GM12891 (cell line): ENCODE measurements at regions not wholly inside any gene's neighbourhood (a gene's known extent, or its start where the extent isn't known, plus 50 kb on each side); places are given as distances from the start of the nearest gene placed in this dataset.
A peak's percentile ranks its signal among the peaks of the same experiment; 100 is the strongest.

Source experiments
- DNase-seq: peaks from one replicate; pipeline ENCODE4 v3.0.0; 2011; ENCODE audit warnings: low spot score; ENCODE audit not compliant: insufficient read length
- FAIRE-seq: peaks from 2 replicates; lab custom pipeline; 2011; peaks lifted over from hg19 to GRCh38; lab: Jason Lieb, UNC
- PAX5 ChIP-seq: IDR thresholded peaks from 2 replicates; pipeline ENCODE4 v1.6.1; 2011; ENCODE audit warnings: low read length, moderate library complexity, mild to moderate bottlenecking; ENCODE audit not compliant: insufficient read depth, severe bottlenecking
- POLR2A ChIP-seq: IDR thresholded peaks from 2 replicates; pipeline ENCODE4 v1.6.1; 2011; ENCODE audit warnings: low read depth, low read length, control low read depth
- POLR2AphosphoS5 ChIP-seq: IDR thresholded peaks from 2 replicates; pipeline ENCODE4 v1.6.1; 2011; ENCODE audit warnings: low read depth, low read length, control low read depth
- POU2F2 ChIP-seq: IDR thresholded peaks from 2 replicates; pipeline ENCODE4 v1.6.1; 2011; ENCODE audit warnings: low read depth, mild to moderate bottlenecking, control low read depth, low read length, moderate library complexity
- SPI1 ChIP-seq: IDR thresholded peaks from 2 replicates; pipeline ENCODE4 v1.6.1; 2011; ENCODE audit warnings: low read depth, low read length, control low read depth
- TAF1 ChIP-seq: IDR thresholded peaks from 2 replicates; pipeline ENCODE4 v1.6.1; 2011; ENCODE audit warnings: low read depth, low read length, control low read depth

GRCh38 chr12:100675432-100675831, 101.9 kb downstream of the GAS2L3 start:
- DNase-seq = no peak

GRCh38 chr12:100681074-100681473, 107.6 kb downstream of the GAS2L3 start:
- DNase-seq = no peak
- TF ChIP-seq POU2F2 = no peak
- TF ChIP-seq PAX5 = no peak
- no peak for TF ChIP-seq SPI1
- no peak for TF ChIP-seq TAF1
- TF ChIP-seq POLR2A = no peak
- no peak for TF ChIP-seq POLR2AphosphoS5
- no peak for FAIRE-seq

More at GRCh38 chr12:100675432-100675831, 101.9 kb downstream of the GAS2L3 start:
- no peak for FAIRE-seq
- TF ChIP-seq PAX5 = no peak
- TF ChIP-seq POLR2A = no peak
- TF ChIP-seq POLR2AphosphoS5 = no peak

GRCh38 chr12:100682178-100682577, 108.7 kb downstream of the GAS2L3 start:
- DNase-seq (no peak), FAIRE-seq (no peak)
- TF ChIP-seq TAF1 = no peak
- TF ChIP-seq POLR2AphosphoS5 = no peak

GRCh38 chr12:100687686-100688085, 106.9 kb upstream of the ANO4 start:
- TF ChIP-seq POLR2AphosphoS5 = no peak
- no peak for TF ChIP-seq PAX5
- no peak for DNase-seq
- FAIRE-seq = no peak

GRCh38 chr12:100688451-100688864, 106.1 kb upstream of the ANO4 start:
- FAIRE-seq (no peak), DNase-seq (no peak)
- TF ChIP-seq TAF1 (no peak), POLR2A (no peak), SPI1 (no peak), PAX5 (no peak), POU2F2 (no peak), POLR2AphosphoS5 (no peak)

- no peak for DNase-seq
- TF ChIP-seq PAX5 (no peak), POLR2A (no peak), SPI1 (no peak), TAF1 (no peak), POU2F2 (no peak), POLR2AphosphoS5 (no peak)
- no peak for FAIRE-seq
Measured at GRCh38 chr12:100692502-100692901, 102.1 kb upstream of the ANO4 start.

- DNase-seq (no peak), FAIRE-seq (no peak)
- TF ChIP-seq SPI1 = no peak
- TF ChIP-seq POLR2AphosphoS5 = no peak
- TF ChIP-seq POU2F2 = no peak
- no peak for TF ChIP-seq POLR2A
- TF ChIP-seq TAF1 = no peak
- no peak for TF ChIP-seq PAX5
Measured at GRCh38 chr12:100698518-100698917, 96.1 kb upstream of the ANO4 start.

GRCh38 chr12:100699209-100699608, 95.4 kb upstream of the ANO4 start:
- FAIRE-seq (no peak), DNase-seq (no peak)
- TF ChIP-seq POLR2A = no peak
- peak; percentile 77 for TF ChIP-seq SPI1
- TF ChIP-seq PAX5 = no peak
- TF ChIP-seq POLR2AphosphoS5 = no peak
- TF ChIP-seq TAF1 = no peak
- no peak for TF ChIP-seq POU2F2

- FAIRE-seq (no peak), DNase-seq (no peak)
- TF ChIP-seq POLR2A (no peak), PAX5 (no peak), POU2F2 (no peak), POLR2AphosphoS5 (no peak), SPI1 (no peak), TAF1 (no peak)
Measured at GRCh38 chr12:100703337-100703736, 91.2 kb upstream of the ANO4 start.

GRCh38 chr12:100703868-100704267, 90.7 kb upstream of the ANO4 start:
- TF ChIP-seq PAX5 = no peak
- no peak for TF ChIP-seq SPI1
- TF ChIP-seq POLR2AphosphoS5 = no peak
- TF ChIP-seq POU2F2 = no peak
- no peak for TF ChIP-seq POLR2A
- TF ChIP-seq TAF1 = no peak
- DNase-seq (no peak), FAIRE-seq (no peak)

- FAIRE-seq (no peak), DNase-seq (no peak)
- TF ChIP-seq POLR2A (no peak), SPI1 (no peak), POLR2AphosphoS5 (no peak), PAX5 (no peak), TAF1 (no peak), POU2F2 (no peak)
Measured at GRCh38 chr12:100706033-100706432, 88.5 kb upstream of the ANO4 start.
